GM12892 (cell line): ENCODE measurements at regions not wholly inside any gene's neighbourhood (a gene's known extent, or its start where the extent isn't known, plus 50 kb on each side); places are given as distances from the start of the nearest gene placed in this dataset.

ENCODE experiments used
- POLR2A ChIP-seq: IDR thresholded peaks from 2 replicates; pipeline ENCODE4 v1.6.1; 2011; ENCODE audit warnings: low read depth, low read length, control low read depth
- POLR2AphosphoS5 ChIP-seq: IDR thresholded peaks from 2 replicates; pipeline ENCODE4 v1.6.1; 2011; ENCODE audit warnings: low read depth, low read length, control low read depth

DNA sequence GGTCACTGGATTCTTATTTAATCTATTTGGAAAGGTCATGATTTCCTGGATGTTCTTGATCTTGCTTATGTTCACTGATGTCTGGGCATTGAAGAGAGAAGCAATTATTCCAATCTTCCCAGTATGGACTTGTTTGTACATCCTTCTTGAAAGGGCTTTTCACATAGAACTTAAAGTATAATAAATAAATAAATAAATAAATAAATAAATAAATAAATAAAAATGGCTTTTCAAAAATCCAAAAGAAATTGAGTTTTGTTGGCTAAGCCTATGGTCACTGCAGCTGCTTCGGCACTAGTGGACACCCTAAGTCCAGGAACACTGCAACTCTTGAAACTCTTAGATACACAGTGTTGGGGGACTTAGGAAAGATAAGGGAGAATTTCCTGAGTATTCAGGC is 840.7 kb upstream of the EDIL3 start:
- TF ChIP-seq POLR2A, result no peak
- no peak for TF ChIP-seq POLR2AphosphoS5
